PC-3 (cell line): ENCODE measurements at regions not wholly inside any gene's neighbourhood (a gene's known extent, or its start where the extent isn't known, plus 50 kb on each side); places are given as distances from the start of the nearest gene placed in this dataset.

ENCODE experiments used
- ATAC-seq: fragments of 200-7000 bp; cut with Tn5 transposase; 2 replicates; pipeline ENCODE4 v1.9.1; 2020; ENCODE audit warnings: mild to moderate bottlenecking, moderate library complexity
- BruUV-seq: library from RNA; stranded (reverse); fragments of 400-500 nt; replicated peaks from 2 replicates; lab custom pipeline; 2021; lab: Mats Ljungman, UMichigan
- CTCF ChIA-PET: fragments of 300-600 bp; sonication (Branson Sonifier 250); formaldehyde crosslinking; loops from one replicate; lab custom pipeline; 2022; ENCODE audit warnings: antibody characterized with exemption; lab: Charles Lee
- POLR2A ChIA-PET: fragments of 300-600 bp; sonication (Branson Sonifier 250); formaldehyde crosslinking; loops from one replicate; lab custom pipeline; 2022; ENCODE audit warnings: antibody characterized with exemption; ENCODE audit not compliant: unreplicated experiment; lab: Charles Lee
- DNase-seq: peaks from one replicate; pipeline ENCODE4 v3.0.0-alpha.2; 2015
- H2AFZ ChIP-seq: fragments of 300-600 bp; sonication (generic); 2 replicates; pipeline ENCODE4 v1.6.0; 2016; ENCODE audit warnings: antibody characterized with exemption, low read length
- H3F3A ChIP-seq: fragments of 300-600 bp; sonication (generic); one replicate; pipeline ENCODE4 v1.6.0; 2017; ENCODE audit warnings: antibody characterized with exemption, low read length, control low read depth, mild to moderate bottlenecking; ENCODE audit not compliant: unreplicated experiment
- H3K27ac ChIP-seq: fragments of 300-600 bp; sonication (generic); 2 replicates; pipeline ENCODE4 v1.5.1; 2016; ENCODE audit warnings: mild to moderate bottlenecking, low read length
- H3K27me3 ChIP-seq: fragments of 300-600 bp; sonication (generic); 2 replicates; pipeline ENCODE4 v1.6.1; 2016; ENCODE audit warnings: low read length, mixed read lengths
- H3K36me3 ChIP-seq: fragments of 300-600 bp; sonication (generic); 2 replicates; pipeline ENCODE4 v1.6.1; 2016; ENCODE audit warnings: low read depth, mixed run types, low read length, mixed read lengths
- H3K4me1 ChIP-seq: fragments of 300-600 bp; sonication (generic); 2 replicates; pipeline ENCODE4 v1.5.1; 2016; ENCODE audit warnings: low read length; ENCODE audit not compliant: insufficient read depth
- H3K4me2 ChIP-seq: fragments of 300-600 bp; sonication (generic); 2 replicates; pipeline ENCODE4 v1.6.0; 2016; ENCODE audit warnings: low read length
- H3K4me3 ChIP-seq: fragments of 300-600 bp; sonication (generic); 2 replicates; pipeline ENCODE4 v1.5.1; 2016; ENCODE audit warnings: mild to moderate bottlenecking, low read length, mixed read lengths
- H3K79me2 ChIP-seq: fragments of 300-600 bp; sonication (generic); 2 replicates; pipeline ENCODE4 v1.6.1; 2017; ENCODE audit warnings: low read length, mixed read lengths
- H3K9ac ChIP-seq: fragments of 300-600 bp; sonication (generic); 2 replicates; pipeline ENCODE4 v1.6.0; 2016; ENCODE audit warnings: mild to moderate bottlenecking, low read length
- H3K9me2 ChIP-seq: fragments of 300-600 bp; sonication (generic); replicated peaks from 2 replicates; pipeline ENCODE4 v1.6.1; 2016; ENCODE audit warnings: mixed run types, low read length, mixed read lengths
- H3K9me3 ChIP-seq: fragments of 300-600 bp; sonication (generic); 2 replicates; pipeline ENCODE4 v1.6.1; 2016; ENCODE audit warnings: low read length, mixed read lengths
- H4K20me1 ChIP-seq: fragments of 300-600 bp; sonication (generic); 2 replicates; pipeline ENCODE4 v1.6.1; 2016; ENCODE audit warnings: low read length, mixed read lengths
- EZH2 ChIP-seq: fragments of 300-600 bp; sonication (generic); IDR thresholded peaks from one replicate; pipeline ENCODE4 v1.6.1; 2017; ENCODE audit warnings: antibody characterized with exemption, mild to moderate bottlenecking, low read length; ENCODE audit not compliant: unreplicated experiment
- EZH2phosphoT487 ChIP-seq: fragments of 300-600 bp; sonication (generic); IDR thresholded peaks from 2 replicates; pipeline ENCODE4 v1.6.1; 2018; ENCODE audit warnings: mild to moderate bottlenecking, antibody characterized with exemption, low read length, borderline replicate concordance
- intact Hi-C: fragments of 100-400 bp; cut with micrococcal nuclease; formaldehyde crosslinking; loops from 2 replicates; pipeline ENCODE4 v1.9.0; 2023
- TF ChIP-seq, protein P1 (sequence below): fragments of 300-600 bp; sonication (generic); conservative IDR thresholded peaks from 2 replicates; pipeline ENCODE4 v1.5.1; 2017; ENCODE audit warnings: antibody characterized with exemption, low read depth, mild to moderate bottlenecking, low read length

DNA sequence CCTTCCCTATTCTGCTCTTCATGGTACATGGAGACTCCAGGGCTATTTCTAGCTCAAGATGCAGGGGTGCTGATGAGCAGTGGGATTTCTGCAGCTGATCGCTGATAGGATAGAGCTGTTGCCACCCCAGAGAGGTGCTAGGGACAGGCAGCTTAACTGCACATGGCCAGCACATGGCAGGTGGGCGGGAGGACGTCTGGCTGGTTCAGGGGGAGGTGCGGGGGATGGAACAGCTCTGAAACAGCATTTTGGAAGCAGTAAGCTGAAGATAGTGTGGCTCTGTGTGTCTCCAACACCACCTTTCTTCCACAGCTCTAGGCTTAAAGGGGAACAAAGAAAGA is 151.9 kb upstream of the PELI1 start:
- ATAC-seq: no peak
- POLR2A ChIA-PET: interaction anchor here (0.6 kb wide), 1 partner anchor 11 kb away, joined by 4 read pairs; no protein-coding TSS in a partner anchor
- no peaks in the 10 kb centered on the region for H3F3A ChIP-seq
- no peak overlapping the region for H3K4me2 ChIP-seq
- intact Hi-C loops: no loop called here
- H3K9ac ChIP-seq: no peak overlapping the region
- CTCF ChIA-PET: no interaction called here
- no peaks in the 10 kb centered on the region for H3K9me3 ChIP-seq
- no peaks in the 10 kb centered on the region for H3K79me2 ChIP-seq
- TF ChIP-seq, protein P1, sequence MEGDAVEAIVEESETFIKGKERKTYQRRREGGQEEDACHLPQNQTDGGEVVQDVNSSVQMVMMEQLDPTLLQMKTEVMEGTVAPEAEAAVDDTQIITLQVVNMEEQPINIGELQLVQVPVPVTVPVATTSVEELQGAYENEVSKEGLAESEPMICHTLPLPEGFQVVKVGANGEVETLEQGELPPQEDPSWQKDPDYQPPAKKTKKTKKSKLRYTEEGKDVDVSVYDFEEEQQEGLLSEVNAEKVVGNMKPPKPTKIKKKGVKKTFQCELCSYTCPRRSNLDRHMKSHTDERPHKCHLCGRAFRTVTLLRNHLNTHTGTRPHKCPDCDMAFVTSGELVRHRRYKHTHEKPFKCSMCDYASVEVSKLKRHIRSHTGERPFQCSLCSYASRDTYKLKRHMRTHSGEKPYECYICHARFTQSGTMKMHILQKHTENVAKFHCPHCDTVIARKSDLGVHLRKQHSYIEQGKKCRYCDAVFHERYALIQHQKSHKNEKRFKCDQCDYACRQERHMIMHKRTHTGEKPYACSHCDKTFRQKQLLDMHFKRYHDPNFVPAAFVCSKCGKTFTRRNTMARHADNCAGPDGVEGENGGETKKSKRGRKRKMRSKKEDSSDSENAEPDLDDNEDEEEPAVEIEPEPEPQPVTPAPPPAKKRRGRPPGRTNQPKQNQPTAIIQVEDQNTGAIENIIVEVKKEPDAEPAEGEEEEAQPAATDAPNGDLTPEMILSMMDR: no peak
- no peak for TF ChIP-seq EZH2
- TF ChIP-seq EZH2phosphoT487: no peak
- H3K4me1 ChIP-seq: peaks cover 4% of the 10 kb centered on the region
- BruUV-seq: no TSS peak
- no peak for DNase-seq
- no peaks in the 10 kb centered on the region for H4K20me1 ChIP-seq
- H3K9me2 ChIP-seq: no peaks in the 10 kb centered on the region
- H2AFZ ChIP-seq: no peak overlapping the region
- H3K27me3 ChIP-seq: peaks cover 27% of the 10 kb centered on the region
- H3K36me3 ChIP-seq: no peaks in the 10 kb centered on the region
- H3K27ac ChIP-seq: no peak overlapping the region
- H3K4me3 ChIP-seq: no peak overlapping the region

DNA sequence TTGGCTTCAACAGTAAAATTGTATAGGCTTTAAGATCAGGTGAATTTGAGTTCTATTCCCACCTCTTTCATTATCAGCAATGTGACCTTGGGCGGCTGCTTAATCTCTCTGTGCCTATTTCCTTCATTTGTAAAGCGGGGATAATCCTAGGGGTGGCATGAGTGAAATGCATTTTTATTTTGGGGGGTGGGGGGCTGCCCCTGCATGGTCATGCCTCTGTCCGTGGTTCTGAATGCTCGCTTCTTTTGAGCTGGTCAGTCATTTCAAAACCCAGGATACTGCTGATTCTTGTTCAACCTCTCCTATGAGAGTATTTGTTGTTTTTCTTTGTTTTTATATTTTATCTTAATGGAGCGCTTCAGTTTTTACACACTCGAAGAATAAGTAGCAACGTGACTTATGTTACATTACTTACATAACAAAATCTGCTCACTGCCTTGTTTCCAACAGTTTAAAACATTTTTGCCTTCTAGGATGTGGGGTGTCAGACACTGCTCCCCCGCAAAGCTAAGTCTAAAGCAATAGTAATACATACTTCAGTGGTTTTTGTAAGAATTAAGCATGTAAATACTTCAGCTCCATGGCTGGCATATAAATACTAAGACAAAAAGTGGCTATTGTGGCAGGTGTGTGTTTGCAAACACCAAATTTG is 152.6 kb upstream of the PELI1 start:
- Histone ChIP-seq H3K9me3 (no peaks in the 10 kb centered on the region), H3K4me2 (no peak overlapping the region), H3K27me3 (peaks cover 27% of the 10 kb centered on the region), H3K4me1 (peaks cover under 1% of the 10 kb centered on the region; the same call in 1 of the 2 replicates), H2AFZ (no peak overlapping the region), H3K79me2 (no peaks in the 10 kb centered on the region), H3K9ac (no peak overlapping the region), H4K20me1 (no peaks in the 10 kb centered on the region), H3K36me3 (no peaks in the 10 kb centered on the region), H3F3A (no peaks in the 10 kb centered on the region), H3K9me2 (no peaks in the 10 kb centered on the region), H3K27ac (no peak overlapping the region), H3K4me3 (no peak overlapping the region)
- BruUV-seq: no TSS peak
- ChIA-PET POLR2A (no interaction called here), CTCF (interaction anchor here (0.8 kb wide), 1 partner anchor 31 kb away, joined by 3 read pairs; no protein-coding TSS in a partner anchor)
- ATAC-seq (no peak), DNase-seq (no peak)
- intact Hi-C loops: no loop called here
- TF ChIP-seq EZH2phosphoT487 (no peak), EZH2 (no peak)
- TF ChIP-seq, protein P1: no peak

- H4K20me1 ChIP-seq: no peaks in the 10 kb centered on the region
- H3K4me1 ChIP-seq: no peaks in the 10 kb centered on the region
- no peak overlapping the region for H3K4me2 ChIP-seq
- no TSS peak for BruUV-seq
- peak; percentile 42 for DNase-seq
- POLR2A ChIA-PET: no interaction called here
- no peaks in the 10 kb centered on the region for H3K36me3 ChIP-seq
- TF ChIP-seq EZH2: no peak
- no peak for TF ChIP-seq EZH2phosphoT487
- TF ChIP-seq, protein P1: no peak
- no peaks in the 10 kb centered on the region for H3F3A ChIP-seq
- intact Hi-C loops: loop anchor here (1.0 kb wide), 1 partner anchor 249 kb away; no protein-coding TSS in a partner anchor
- no peaks in the 10 kb centered on the region for H3K79me2 ChIP-seq
- H3K4me3 ChIP-seq: no peak overlapping the region
- no peak; the same call in 1 of the 2 replicates for ATAC-seq
- H2AFZ ChIP-seq: no peak overlapping the region
- no peak overlapping the region for H3K27ac ChIP-seq
- H3K27me3 ChIP-seq: peaks cover 27% of the 10 kb centered on the region
- H3K9me2 ChIP-seq: no peaks in the 10 kb centered on the region
- H3K9ac ChIP-seq: no peak overlapping the region
- CTCF ChIA-PET: interaction anchor here (0.7 to 1.7 kb wide), 3 partner anchors 70 to 276 kb away, joined by 3 to 16 read pairs (median 3); no protein-coding TSS in a partner anchor
- H3K9me3 ChIP-seq: no peaks in the 10 kb centered on the region
These were observed 153.9 kb upstream of the PELI1 start for GRCh38 chr2:64298161-64298560.
